Upper lobe of left lung (tissue), 4 donors: ENCODE measurements at regions not wholly inside any gene's neighbourhood (a gene's known extent, or its start where the extent isn't known, plus 50 kb on each side); places are given as distances from the start of the nearest gene placed in this dataset.

ENCODE experiments used
- EP300 ChIP-seq, 4 donors: sonication (generic); formaldehyde crosslinking; IDR thresholded peaks; one replicate each; pipeline ENCODE4 v1.5.1; 2017; ENCODE audit warnings: antibody characterized with exemption in 4 of 4, control low read depth in 2 of 4
- POLR2A ChIP-seq, 4 donors: fragments of 450-650 bp; IDR thresholded peaks; one replicate each; pipeline ENCODE4 v1.5.1; 2016 to 2017; ENCODE audit warnings: antibody characterized with exemption in 4 of 4, mild to moderate bottlenecking in 2 of 4
- TF ChIP-seq, protein P1 (sequence below), 6 experiments: fragments of 450-650 bp in 4 of 6; fragments of 200-600 bp in 2 of 6; sonication (generic) in 2 of 6; IDR thresholded peaks; one replicate each; pipeline ENCODE4 v1.5.1; 2016 to 2019; ENCODE audit warnings: antibody characterized with exemption in 6 of 6

DNA sequence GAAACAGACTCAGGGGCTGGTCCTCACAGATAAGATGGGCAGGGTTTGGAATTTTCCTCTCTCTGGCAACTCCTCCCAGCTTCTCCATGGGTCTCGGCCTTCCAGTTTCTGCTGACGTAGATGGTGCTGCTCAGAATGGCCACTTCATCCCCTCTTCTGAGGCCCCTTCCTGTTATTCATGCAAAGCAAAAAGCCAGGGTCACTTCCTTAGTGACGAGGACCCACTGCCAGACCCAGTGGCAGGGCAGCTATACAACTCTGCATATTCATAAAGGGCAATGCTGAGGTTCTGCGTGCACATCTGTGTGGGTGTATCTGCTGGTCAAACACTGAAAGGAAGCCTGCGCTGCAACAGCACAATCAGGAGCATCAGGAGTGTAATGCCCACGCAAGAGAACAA is 108.8 kb downstream of the WSCD1 start:
- TF ChIP-seq, protein P1, sequence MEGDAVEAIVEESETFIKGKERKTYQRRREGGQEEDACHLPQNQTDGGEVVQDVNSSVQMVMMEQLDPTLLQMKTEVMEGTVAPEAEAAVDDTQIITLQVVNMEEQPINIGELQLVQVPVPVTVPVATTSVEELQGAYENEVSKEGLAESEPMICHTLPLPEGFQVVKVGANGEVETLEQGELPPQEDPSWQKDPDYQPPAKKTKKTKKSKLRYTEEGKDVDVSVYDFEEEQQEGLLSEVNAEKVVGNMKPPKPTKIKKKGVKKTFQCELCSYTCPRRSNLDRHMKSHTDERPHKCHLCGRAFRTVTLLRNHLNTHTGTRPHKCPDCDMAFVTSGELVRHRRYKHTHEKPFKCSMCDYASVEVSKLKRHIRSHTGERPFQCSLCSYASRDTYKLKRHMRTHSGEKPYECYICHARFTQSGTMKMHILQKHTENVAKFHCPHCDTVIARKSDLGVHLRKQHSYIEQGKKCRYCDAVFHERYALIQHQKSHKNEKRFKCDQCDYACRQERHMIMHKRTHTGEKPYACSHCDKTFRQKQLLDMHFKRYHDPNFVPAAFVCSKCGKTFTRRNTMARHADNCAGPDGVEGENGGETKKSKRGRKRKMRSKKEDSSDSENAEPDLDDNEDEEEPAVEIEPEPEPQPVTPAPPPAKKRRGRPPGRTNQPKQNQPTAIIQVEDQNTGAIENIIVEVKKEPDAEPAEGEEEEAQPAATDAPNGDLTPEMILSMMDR (IDR thresholded peaks at IDR 0.05) = no peak
- TF ChIP-seq POLR2A (IDR thresholded peaks at IDR 0.05) (no peak), EP300 (IDR thresholded peaks at IDR 0.05) (no peak)
